HEK293 (cell line): ENCODE measurements at regions not wholly inside any gene's neighbourhood (a gene's known extent, or its start where the extent isn't known, plus 50 kb on each side); places are given as distances from the start of the nearest gene placed in this dataset.

Experiments
- CTCF ChIA-PET: fragments of 350-600 bp; formaldehyde crosslinking; extraction: SDS; loops from one replicate; lab custom pipeline; 2021; ENCODE audit warnings: antibody characterized with exemption; lab: Yijun Ruan, JAX
- POLR2A ChIA-PET: fragments of 300-600 bp; formaldehyde crosslinking; extraction: SDS; loops from one replicate; lab custom pipeline; 2020; ENCODE audit warnings: antibody characterized with exemption, inconsistent platforms; lab: Yijun Ruan, JAX
- H3K27ac ChIP-seq: fragments of 200-500 bp; sonication (Bioruptor generic); 2 replicates; pipeline ENCODE4 v1.5.1; 2014; ENCODE audit warnings: low read depth, low read length, control low read depth, inconsistent platforms; ENCODE audit errors: extremely low read depth
- H3K36me3 ChIP-seq, 2 experiments: fragments of 200-500 bp in 1 of 2; sonication (Bioruptor generic) in 1 of 2; 1 replicate in 1 of 2; 2 replicates in 1 of 2; pipeline ENCODE4 v1.5.1; 2014 to 2017; ENCODE audit warnings: inconsistent platforms in 2 of 2, low read length in 2 of 2; ENCODE audit not compliant: control insufficient read depth in 2 of 2, insufficient read depth in 1 of 2
- H3K4me1 ChIP-seq: fragments of 200-500 bp; sonication (Bioruptor generic); 2 replicates; pipeline ENCODE4 v1.5.1; 2014; ENCODE audit warnings: mild to moderate bottlenecking, low read length, inconsistent platforms; ENCODE audit not compliant: control insufficient read depth, insufficient read depth
- H3K4me3 ChIP-seq: 2 replicates; pipeline ENCODE4 v1.5.1; 2011; ENCODE audit warnings: low read depth, mild to moderate bottlenecking, control low read depth, low read length, moderate library complexity
- H3K9me3 ChIP-seq: fragments of 200-500 bp; sonication (Bioruptor generic); 2 replicates; pipeline ENCODE4 v1.5.1; 2014; ENCODE audit warnings: low read depth, low read length, inconsistent platforms; ENCODE audit not compliant: control insufficient read depth, insufficient read depth
- FEZF1 ChIP-seq: fragments of 450-650 bp; formaldehyde crosslinking; IDR thresholded peaks from 2 replicates; pipeline ENCODE4 v1.5.1; 2016; ENCODE audit warnings: missing biosample characterization, missing genetic modification characterization
- HOXC10 ChIP-seq: sonication (generic); formaldehyde crosslinking; IDR thresholded peaks from 2 replicates; pipeline ENCODE4 v1.8.1; 2023; ENCODE audit warnings: mild to moderate bottlenecking, missing genetic modification reagents
- PRDM2 ChIP-seq: fragments of 450-650 bp; formaldehyde crosslinking; IDR thresholded peaks from 2 replicates; pipeline ENCODE4 v1.5.1; 2016; ENCODE audit warnings: missing biosample characterization, missing genetic modification characterization, borderline replicate concordance
- SALL2 ChIP-seq: fragments of 450-650 bp; formaldehyde crosslinking; IDR thresholded peaks from 2 replicates; pipeline ENCODE4 v1.5.0; 2017; ENCODE audit warnings: missing biosample characterization, mild to moderate bottlenecking, missing genetic modification characterization, borderline replicate concordance
- SCRT2 ChIP-seq: fragments of 450-650 bp; formaldehyde crosslinking; IDR thresholded peaks from 2 replicates; pipeline ENCODE4 v1.5.1; 2016; ENCODE audit warnings: missing biosample characterization, missing genetic modification characterization
- SETDB1 ChIP-seq: IDR thresholded peaks from one replicate; pipeline ENCODE4 v1.6.1; 2017; ENCODE audit warnings: mild to moderate bottlenecking, low read length, moderate library complexity, mixed read lengths; ENCODE audit not compliant: insufficient read length
- WT1 ChIP-seq: fragments of 450-650 bp; formaldehyde crosslinking; IDR thresholded peaks from 2 replicates; pipeline ENCODE4 v1.5.1; 2016; ENCODE audit warnings: missing biosample characterization, missing genetic modification characterization
- ZFP69B ChIP-seq: fragments of 450-650 bp; formaldehyde crosslinking; IDR thresholded peaks from 2 replicates; pipeline ENCODE4 v1.5.1; 2016; ENCODE audit warnings: missing biosample characterization, missing genetic modification characterization
- ZNF140 ChIP-seq: fragments of 450-650 bp; formaldehyde crosslinking; IDR thresholded peaks from 2 replicates; pipeline ENCODE4 v1.5.1; 2016; ENCODE audit warnings: missing biosample characterization, missing genetic modification characterization
- ZNF16 ChIP-seq: fragments of 450-650 bp; formaldehyde crosslinking; IDR thresholded peaks from 2 replicates; pipeline ENCODE4 v1.5.1; 2016; ENCODE audit warnings: low read depth, missing biosample characterization, missing genetic modification characterization
- ZNF23 ChIP-seq: fragments of 450-650 bp; formaldehyde crosslinking; IDR thresholded peaks from 2 replicates; pipeline ENCODE4 v1.5.1; 2016; ENCODE audit warnings: missing biosample characterization, missing genetic modification characterization, borderline replicate concordance
- ZNF24 ChIP-seq: fragments of 450-650 bp; formaldehyde crosslinking; IDR thresholded peaks from 2 replicates; pipeline ENCODE4 v1.5.1; 2016; ENCODE audit warnings: missing biosample characterization, missing genetic modification characterization
- ZNF362 ChIP-seq: fragments of 450-650 bp; formaldehyde crosslinking; IDR thresholded peaks from 2 replicates; pipeline ENCODE4 v1.5.1; 2016; ENCODE audit warnings: missing biosample characterization, missing genetic modification characterization
- ZNF48 ChIP-seq: fragments of 450-650 bp; formaldehyde crosslinking; IDR thresholded peaks from 2 replicates; pipeline ENCODE4 v1.5.1; 2016; ENCODE audit warnings: missing biosample characterization, missing genetic modification characterization
- ZNF530 ChIP-seq: fragments of 450-650 bp; formaldehyde crosslinking; IDR thresholded peaks from 2 replicates; pipeline ENCODE4 v1.5.1; 2016; ENCODE audit warnings: low read depth, missing biosample characterization, missing genetic modification characterization
- ZNF585B ChIP-seq: fragments of 450-650 bp; formaldehyde crosslinking; IDR thresholded peaks from 2 replicates; pipeline ENCODE4 v1.5.1; 2016; ENCODE audit warnings: missing biosample characterization, missing genetic modification characterization
- ZNF610 ChIP-seq: fragments of 450-650 bp; formaldehyde crosslinking; IDR thresholded peaks from 2 replicates; pipeline ENCODE4 v1.5.1; 2016; ENCODE audit warnings: missing biosample characterization, missing genetic modification characterization, borderline replicate concordance
- ZNF629 ChIP-seq: fragments of 450-650 bp; formaldehyde crosslinking; IDR thresholded peaks from 2 replicates; pipeline ENCODE4 v1.5.1; 2017; ENCODE audit warnings: missing biosample characterization, missing genetic modification characterization
- ZNF654 ChIP-seq: fragments of 450-650 bp; formaldehyde crosslinking; IDR thresholded peaks from 2 replicates; pipeline ENCODE4 v1.5.1; 2016; ENCODE audit warnings: low read depth, missing biosample characterization, missing genetic modification characterization
- ZNF677 ChIP-seq: fragments of 450-650 bp; IDR thresholded peaks from 2 replicates; pipeline ENCODE4 v1.5.0; 2018; ENCODE audit warnings: missing biosample characterization, mild to moderate bottlenecking, missing genetic modification characterization, moderate library complexity
- ZNF785 ChIP-seq: fragments of 450-650 bp; formaldehyde crosslinking; IDR thresholded peaks from 2 replicates; pipeline ENCODE4 v1.5.1; 2016; ENCODE audit warnings: missing biosample characterization, missing genetic modification characterization
- ZNF843 ChIP-seq: fragments of 450-650 bp; formaldehyde crosslinking; IDR thresholded peaks from 2 replicates; pipeline ENCODE4 v1.5.1; 2016; ENCODE audit warnings: missing biosample characterization, missing genetic modification characterization
- ZSCAN30 ChIP-seq: fragments of 450-650 bp; IDR thresholded peaks from 2 replicates; pipeline ENCODE4 v1.5.1; 2018; ENCODE audit warnings: missing biosample characterization, mild to moderate bottlenecking, missing genetic modification characterization, moderate library complexity
- TF ChIP-seq, protein P1 (sequence below): fragments of 450-650 bp; formaldehyde crosslinking; IDR thresholded peaks from 2 replicates; pipeline ENCODE4 v1.5.1; 2017; ENCODE audit warnings: missing biosample characterization, missing genetic modification characterization
- TF ChIP-seq, protein P2 (sequence below): fragments of 450-650 bp; formaldehyde crosslinking; conservative IDR thresholded peaks from 2 replicates; pipeline ENCODE4 v1.5.1; 2016; ENCODE audit warnings: low read depth, missing biosample characterization, missing genetic modification characterization
- TF ChIP-seq, protein P3 (sequence below): fragments of 450-650 bp; IDR thresholded peaks from 2 replicates; pipeline ENCODE4 v1.5.1; 2018; ENCODE audit warnings: missing biosample characterization, mild to moderate bottlenecking, missing genetic modification characterization

GRCh38 chr13:38002606-38003005 is 133.0 kb upstream of the TRPC4 start:
- POLR2A ChIA-PET = no interaction called here
- H3K4me3 ChIP-seq = no peak overlapping the region
- no peak overlapping the region for H3K27ac ChIP-seq
- H3K9me3 ChIP-seq = no peaks in the 10 kb centered on the region
- no peaks in the 10 kb centered on the region for H3K36me3 ChIP-seq
- CTCF ChIA-PET = no interaction called here
- 0 out of 2 replicates have a peak, but pooled peaks cover 5% of the 10 kb centered on the region for H3K4me1 ChIP-seq
- TF ChIP-seq ZNF629 (tag by site-specific recombination) = no peak
- TF ChIP-seq, protein P1, sequence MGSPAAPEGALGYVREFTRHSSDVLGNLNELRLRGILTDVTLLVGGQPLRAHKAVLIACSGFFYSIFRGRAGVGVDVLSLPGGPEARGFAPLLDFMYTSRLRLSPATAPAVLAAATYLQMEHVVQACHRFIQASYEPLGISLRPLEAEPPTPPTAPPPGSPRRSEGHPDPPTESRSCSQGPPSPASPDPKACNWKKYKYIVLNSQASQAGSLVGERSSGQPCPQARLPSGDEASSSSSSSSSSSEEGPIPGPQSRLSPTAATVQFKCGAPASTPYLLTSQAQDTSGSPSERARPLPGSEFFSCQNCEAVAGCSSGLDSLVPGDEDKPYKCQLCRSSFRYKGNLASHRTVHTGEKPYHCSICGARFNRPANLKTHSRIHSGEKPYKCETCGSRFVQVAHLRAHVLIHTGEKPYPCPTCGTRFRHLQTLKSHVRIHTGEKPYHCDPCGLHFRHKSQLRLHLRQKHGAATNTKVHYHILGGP (tag by site-specific recombination) = peak; percentile 45; the same call in 1 of the 2 replicates
- TF ChIP-seq ZNF24 (tag by site-specific recombination) = no peak
- no peak for TF ChIP-seq ZNF585B (tag by site-specific recombination)
- no peak for TF ChIP-seq SETDB1
- TF ChIP-seq ZNF654 = no peak
- no peak for TF ChIP-seq ZNF23 (tag by site-specific recombination)
- TF ChIP-seq, protein P2, sequence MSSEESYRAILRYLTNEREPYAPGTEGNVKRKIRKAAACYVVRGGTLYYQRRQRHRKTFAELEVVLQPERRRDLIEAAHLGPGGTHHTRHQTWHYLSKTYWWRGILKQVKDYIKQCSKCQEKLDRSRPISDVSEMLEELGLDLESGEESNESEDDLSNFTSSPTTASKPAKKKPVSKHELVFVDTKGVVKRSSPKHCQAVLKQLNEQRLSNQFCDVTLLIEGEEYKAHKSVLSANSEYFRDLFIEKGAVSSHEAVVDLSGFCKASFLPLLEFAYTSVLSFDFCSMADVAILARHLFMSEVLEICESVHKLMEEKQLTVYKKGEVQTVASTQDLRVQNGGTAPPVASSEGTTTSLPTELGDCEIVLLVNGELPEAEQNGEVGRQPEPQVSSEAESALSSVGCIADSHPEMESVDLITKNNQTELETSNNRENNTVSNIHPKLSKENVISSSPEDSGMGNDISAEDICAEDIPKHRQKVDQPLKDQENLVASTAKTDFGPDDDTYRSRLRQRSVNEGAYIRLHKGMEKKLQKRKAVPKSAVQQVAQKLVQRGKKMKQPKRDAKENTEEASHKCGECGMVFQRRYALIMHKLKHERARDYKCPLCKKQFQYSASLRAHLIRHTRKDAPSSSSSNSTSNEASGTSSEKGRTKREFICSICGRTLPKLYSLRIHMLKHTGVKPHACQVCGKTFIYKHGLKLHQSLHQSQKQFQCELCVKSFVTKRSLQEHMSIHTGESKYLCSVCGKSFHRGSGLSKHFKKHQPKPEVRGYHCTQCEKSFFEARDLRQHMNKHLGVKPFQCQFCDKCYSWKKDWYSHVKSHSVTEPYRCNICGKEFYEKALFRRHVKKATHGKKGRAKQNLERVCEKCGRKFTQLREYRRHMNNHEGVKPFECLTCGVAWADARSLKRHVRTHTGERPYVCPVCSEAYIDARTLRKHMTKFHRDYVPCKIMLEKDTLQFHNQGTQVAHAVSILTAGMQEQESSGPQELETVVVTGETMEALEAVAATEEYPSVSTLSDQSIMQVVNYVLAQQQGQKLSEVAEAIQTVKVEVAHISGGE (tag by site-specific recombination) = no peak
- no peak for TF ChIP-seq ZNF610 (tag by site-specific recombination)
- no peak for TF ChIP-seq ZNF16
- TF ChIP-seq FEZF1 = peak; percentile 80
- no peak for TF ChIP-seq ZNF530
- TF ChIP-seq ZNF48 (tag by site-specific recombination) = no peak
- 0 out of 2 replicates have a peak, but pooled peaks have one; percentile 29 for TF ChIP-seq ZNF843 (tag by site-specific recombination)
- no peak for TF ChIP-seq ZSCAN30
- TF ChIP-seq ZNF785 (tag by site-specific recombination) = no peak
- TF ChIP-seq PRDM2 (tag by site-specific recombination) = no peak
- no peak for TF ChIP-seq ZFP69B (tag by site-specific recombination)
- TF ChIP-seq SALL2 = no peak
- TF ChIP-seq ZNF140 (tag by site-specific recombination) = no peak
- no peak for TF ChIP-seq HOXC10
- peak; percentile 41; the same call in 1 of the 2 replicates for TF ChIP-seq SCRT2 (tag by site-specific recombination)
- 0 out of 2 replicates have a peak, but pooled peaks have one; percentile 25 for TF ChIP-seq WT1
- TF ChIP-seq, protein P3, sequence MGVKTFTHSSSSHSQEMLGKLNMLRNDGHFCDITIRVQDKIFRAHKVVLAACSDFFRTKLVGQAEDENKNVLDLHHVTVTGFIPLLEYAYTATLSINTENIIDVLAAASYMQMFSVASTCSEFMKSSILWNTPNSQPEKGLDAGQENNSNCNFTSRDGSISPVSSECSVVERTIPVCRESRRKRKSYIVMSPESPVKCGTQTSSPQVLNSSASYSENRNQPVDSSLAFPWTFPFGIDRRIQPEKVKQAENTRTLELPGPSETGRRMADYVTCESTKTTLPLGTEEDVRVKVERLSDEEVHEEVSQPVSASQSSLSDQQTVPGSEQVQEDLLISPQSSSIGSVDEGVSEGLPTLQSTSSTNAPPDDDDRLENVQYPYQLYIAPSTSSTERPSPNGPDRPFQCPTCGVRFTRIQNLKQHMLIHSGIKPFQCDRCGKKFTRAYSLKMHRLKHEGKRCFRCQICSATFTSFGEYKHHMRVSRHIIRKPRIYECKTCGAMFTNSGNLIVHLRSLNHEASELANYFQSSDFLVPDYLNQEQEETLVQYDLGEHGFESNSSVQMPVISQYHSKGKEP (tag by site-specific recombination) = peak; percentile 28; the same call in 1 of the 2 replicates
- no peak for TF ChIP-seq ZNF362 (tag by site-specific recombination)
- TF ChIP-seq ZNF677 (tag by site-specific recombination) = no peak
